Retinal pigment epithelial cell (primary cell): ENCODE measurements at regions not wholly inside any gene's neighbourhood (a gene's known extent, or its start where the extent isn't known, plus 50 kb on each side); places are given as distances from the start of the nearest gene placed in this dataset.

Experiments
- DNase-seq: peaks from one replicate; pipeline ENCODE4 v3.0.0-alpha.2; 2010; ENCODE audit warnings: low read depth
- H3K4me3 ChIP-seq: 2 replicates; pipeline ENCODE4 v1.5.1; 2011; ENCODE audit warnings: mild to moderate bottlenecking, low read length, control low read depth, moderate library complexity
- TF ChIP-seq, protein P1 (sequence below): conservative IDR thresholded peaks from 2 replicates; pipeline ENCODE4 v1.5.1; 2011; ENCODE audit warnings: low read depth, low read length, control low read depth, inconsistent platforms

GRCh38 chr1:222940906-222941305 lies 126.1 kb downstream of the DISP1 start:
- TF ChIP-seq, protein P1, sequence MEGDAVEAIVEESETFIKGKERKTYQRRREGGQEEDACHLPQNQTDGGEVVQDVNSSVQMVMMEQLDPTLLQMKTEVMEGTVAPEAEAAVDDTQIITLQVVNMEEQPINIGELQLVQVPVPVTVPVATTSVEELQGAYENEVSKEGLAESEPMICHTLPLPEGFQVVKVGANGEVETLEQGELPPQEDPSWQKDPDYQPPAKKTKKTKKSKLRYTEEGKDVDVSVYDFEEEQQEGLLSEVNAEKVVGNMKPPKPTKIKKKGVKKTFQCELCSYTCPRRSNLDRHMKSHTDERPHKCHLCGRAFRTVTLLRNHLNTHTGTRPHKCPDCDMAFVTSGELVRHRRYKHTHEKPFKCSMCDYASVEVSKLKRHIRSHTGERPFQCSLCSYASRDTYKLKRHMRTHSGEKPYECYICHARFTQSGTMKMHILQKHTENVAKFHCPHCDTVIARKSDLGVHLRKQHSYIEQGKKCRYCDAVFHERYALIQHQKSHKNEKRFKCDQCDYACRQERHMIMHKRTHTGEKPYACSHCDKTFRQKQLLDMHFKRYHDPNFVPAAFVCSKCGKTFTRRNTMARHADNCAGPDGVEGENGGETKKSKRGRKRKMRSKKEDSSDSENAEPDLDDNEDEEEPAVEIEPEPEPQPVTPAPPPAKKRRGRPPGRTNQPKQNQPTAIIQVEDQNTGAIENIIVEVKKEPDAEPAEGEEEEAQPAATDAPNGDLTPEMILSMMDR, result no peak
- H3K4me3 ChIP-seq, result no peak overlapping the region
- no peak for DNase-seq

DNA sequence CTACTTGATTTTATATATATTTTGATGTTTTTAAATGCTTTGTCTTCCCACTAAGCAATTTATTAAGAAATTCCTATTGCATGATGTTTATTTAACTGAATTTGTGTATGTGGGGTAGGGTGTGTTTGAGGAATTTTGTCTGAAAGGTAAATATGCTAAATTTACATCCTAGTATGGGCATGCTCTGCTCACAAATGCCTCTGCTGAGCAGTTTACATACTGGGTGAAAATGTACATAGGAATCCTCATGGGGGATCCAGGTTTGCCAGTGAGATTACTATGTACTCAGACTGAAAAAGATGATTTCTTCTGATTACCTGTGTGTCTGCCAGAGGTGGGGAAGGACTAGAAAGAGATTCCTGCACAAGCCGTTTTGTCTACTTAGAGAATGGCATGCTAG lies 126.6 kb downstream of the DISP1 start:
- no peak for DNase-seq
- H3K4me3 ChIP-seq, result no peak overlapping the region
- TF ChIP-seq, protein P1, result no peak

DNA sequence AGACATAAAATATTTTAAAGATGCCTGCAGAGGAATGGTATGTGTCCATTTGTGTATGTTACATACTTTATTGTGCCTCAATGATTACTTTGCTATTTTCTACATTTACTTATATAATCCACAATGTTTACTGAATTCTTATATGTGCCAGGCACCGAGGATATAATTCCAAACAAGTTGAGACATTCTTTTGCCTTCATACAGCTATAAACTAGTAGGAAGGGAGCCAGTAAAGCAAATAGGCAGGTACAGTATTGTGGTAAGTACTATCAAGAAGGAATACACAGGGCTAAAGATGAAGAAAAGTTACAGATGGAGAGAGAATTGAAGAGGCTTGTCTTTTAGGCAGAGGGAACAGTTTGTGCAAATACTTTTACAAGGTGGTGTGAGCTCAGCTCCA lies 131.6 kb downstream of the DISP1 start:
- DNase-seq, result no peak
- TF ChIP-seq, protein P1, result no peak
- H3K4me3 ChIP-seq, result no peak overlapping the region

DNA sequence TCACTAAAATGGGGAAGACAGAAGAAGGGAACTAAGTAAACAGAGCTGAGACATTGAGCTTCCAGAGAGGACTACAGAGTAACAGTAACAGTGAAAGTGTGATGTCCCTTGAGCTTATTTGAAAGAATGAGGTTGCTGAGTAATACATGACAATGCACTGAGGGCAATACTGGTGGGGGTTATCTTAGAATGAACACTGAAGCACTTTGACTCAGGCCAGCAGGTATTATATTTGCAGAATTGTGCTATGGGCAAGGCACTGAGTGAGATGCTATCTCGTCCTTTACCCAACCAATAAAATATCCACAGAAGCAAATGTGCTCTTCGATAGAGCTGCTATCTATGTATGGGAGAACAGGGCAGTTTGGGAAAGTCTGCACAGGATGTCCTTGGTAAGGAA lies 133.2 kb downstream of the DISP1 start:
- no peak overlapping the region for H3K4me3 ChIP-seq
- TF ChIP-seq, protein P1, result no peak
- DNase-seq, result no peak

GRCh38 chr1:222950892-222951291 lies 136.1 kb downstream of the DISP1 start:
- no peak for DNase-seq
- TF ChIP-seq, protein P1, result no peak
- H3K4me3 ChIP-seq, result no peak overlapping the region

DNA sequence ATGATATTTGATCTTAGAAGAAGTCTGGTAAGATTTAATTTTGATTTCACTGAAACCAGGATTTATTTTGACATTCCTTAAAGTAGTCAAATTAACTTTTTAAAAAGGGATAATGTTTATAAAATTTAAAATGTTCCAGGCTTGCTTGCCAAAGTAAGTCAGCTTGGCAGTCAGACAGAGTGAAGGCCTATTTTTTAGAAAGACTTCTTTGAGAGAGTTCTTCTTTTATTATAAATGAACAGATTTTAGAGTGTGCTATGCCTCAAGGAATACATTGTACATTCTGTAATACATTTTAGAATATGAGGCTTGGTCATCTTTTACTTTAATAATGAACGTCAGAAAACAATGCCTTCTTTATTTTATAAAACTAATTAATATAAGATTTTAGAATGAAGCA lies 138.7 kb downstream of the DISP1 start:
- TF ChIP-seq, protein P1, result no peak
- H3K4me3 ChIP-seq, result no peak overlapping the region
- no peak for DNase-seq

DNA sequence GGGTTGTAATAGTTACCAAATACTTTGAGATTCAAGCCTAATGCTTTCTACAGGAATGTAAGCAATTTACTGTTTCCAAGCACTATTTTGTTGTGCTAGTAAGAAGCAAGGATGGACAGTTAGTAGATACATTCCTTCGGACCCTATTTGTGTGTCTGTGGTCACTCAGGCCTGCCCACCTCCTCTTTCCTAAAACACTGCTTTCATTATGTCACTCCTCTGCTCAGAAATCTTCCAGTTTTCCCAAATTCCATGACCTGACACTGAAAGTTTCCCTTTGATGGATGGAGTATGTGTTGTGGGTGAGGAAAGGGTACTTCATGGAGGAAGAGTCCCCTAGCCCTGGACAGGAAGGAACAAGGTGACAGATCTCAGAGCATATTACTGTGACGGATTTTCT lies 141.1 kb downstream of the DISP1 start:
- no peak for DNase-seq
- TF ChIP-seq, protein P1, result no peak
- no peak overlapping the region for H3K4me3 ChIP-seq
